SH-SY5Y (cell line): ENCODE measurements at regions not wholly inside any gene's neighbourhood (a gene's known extent, or its start where the extent isn't known, plus 50 kb on each side); places are given as distances from the start of the nearest gene placed in this dataset.

Experiments used
- GATA2 ChIP-seq: IDR thresholded peaks from 2 replicates; pipeline ENCODE4 v1.6.1; 2011; ENCODE audit warnings: mild to moderate bottlenecking, low read depth, low read length
- GATA3 ChIP-seq: IDR thresholded peaks from 2 replicates; pipeline ENCODE4 v1.6.1; 2011; ENCODE audit warnings: low read depth, mild to moderate bottlenecking, low read length, moderate library complexity

GRCh38 chr11:90846628-90847027 lies 623.8 kb upstream of the CHORDC1 start:
- TF ChIP-seq GATA2 (peak; percentile 91), GATA3 (peak; percentile 66)
